HG02588 (cell line): ENCODE measurements at regions not wholly inside any gene's neighbourhood (a gene's known extent, or its start where the extent isn't known, plus 50 kb on each side); places are given as distances from the start of the nearest gene placed in this dataset.
A peak's percentile ranks its signal among the peaks of the same experiment; 100 is the strongest.

Source experiments
- ATAC-seq: cut with Tn5 transposase; IDR thresholded peaks from one replicate; pipeline ENCODE4 v1.9.1; 2021; ENCODE audit warnings: mild to moderate bottlenecking, moderate library complexity; ENCODE audit not compliant: unreplicated experiment

- ATAC-seq, result no peak
These were observed 61.9 kb upstream of the C3orf80 start for GRCh38 chr3:160163229-160163878.

GRCh38 chr3:160168246-160168645, 57.0 kb upstream of the C3orf80 start:
- no peak for ATAC-seq

- no peak for ATAC-seq
These were observed 55.9 kb upstream of the C3orf80 start for GRCh38 chr3:160169139-160169976.

GRCh38 chr3:160170409-160171370, 54.5 kb upstream of the C3orf80 start:
- peak; percentile 73 for ATAC-seq

DNA sequence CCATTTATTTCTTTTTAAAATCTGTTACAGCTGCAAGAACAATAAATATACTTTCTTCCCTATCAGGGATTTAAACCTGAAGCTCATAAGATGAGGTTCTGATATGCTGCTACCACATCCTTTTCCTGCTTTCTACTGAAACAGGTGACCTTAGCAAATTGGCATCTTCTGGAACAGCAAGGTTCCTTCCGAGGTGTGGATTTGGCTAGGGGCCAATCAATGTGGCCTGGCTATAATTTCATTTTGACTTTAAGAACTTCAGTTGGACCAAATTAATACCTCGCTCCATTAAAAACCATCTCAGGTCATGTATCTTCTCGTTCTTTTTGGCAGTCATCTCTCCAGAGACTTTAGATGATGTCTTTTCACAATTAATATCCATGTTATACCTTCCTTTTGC, 53.4 kb upstream of the C3orf80 start:
- no peak for ATAC-seq

DNA sequence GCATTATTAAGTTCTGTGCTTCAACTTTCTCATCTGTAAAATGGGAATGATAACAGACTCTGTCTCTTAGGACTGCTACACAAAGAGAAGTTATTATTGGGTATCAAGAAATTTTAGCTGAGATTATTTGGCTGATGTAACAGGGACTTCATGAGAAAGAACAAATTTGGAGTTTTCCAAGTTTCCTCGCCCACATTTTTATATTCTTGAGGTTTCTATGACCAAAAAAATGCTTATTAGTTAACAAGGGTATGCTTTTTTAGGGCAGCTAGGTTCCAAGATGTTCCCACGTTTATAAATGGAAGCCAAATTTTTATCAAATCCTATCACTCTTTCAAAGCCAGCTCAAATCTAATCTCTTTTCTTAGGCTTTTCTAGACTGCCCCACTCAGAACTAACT, 50.6 kb upstream of the C3orf80 start:
- no peak for ATAC-seq
